ENCODE measurements at regions not wholly inside any gene's neighbourhood (a gene's known extent, or its start where the extent isn't known, plus 50 kb on each side); places are given as distances from the start of the nearest gene placed in this dataset.
A peak's percentile ranks its signal among the peaks of the same experiment; 100 is the strongest.
"Not testable (repeated sequence)": the region's sequence is repeated elsewhere in the genome, so short reads cannot be mapped to it uniquely, and the experiment has no call there.

GRCh38 chr1:204782118-204782700 is 88.5 kb upstream of the NFASC start:
- DNase-seq = no peak

DNA sequence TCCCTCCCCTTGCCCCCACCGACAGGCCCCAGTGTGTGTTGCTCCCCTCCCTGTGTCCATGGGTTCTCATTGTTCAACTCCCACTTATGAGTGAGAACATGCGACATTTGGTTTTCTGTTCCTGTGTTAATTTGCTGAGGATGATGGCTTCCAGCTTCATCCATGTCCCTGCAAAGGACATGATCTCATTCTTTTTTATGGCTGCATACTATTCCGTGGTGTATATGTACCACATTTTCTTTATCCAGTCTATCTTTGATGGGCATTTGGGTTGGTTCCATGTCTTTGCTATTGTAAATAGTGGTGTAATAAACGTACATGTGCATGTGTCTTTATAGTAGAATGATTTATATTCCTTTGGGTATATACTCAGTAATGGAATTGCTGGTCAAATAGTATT is 85.6 kb upstream of the NFASC start:
- DNase-seq = not testable (repeated sequence)

DNA sequence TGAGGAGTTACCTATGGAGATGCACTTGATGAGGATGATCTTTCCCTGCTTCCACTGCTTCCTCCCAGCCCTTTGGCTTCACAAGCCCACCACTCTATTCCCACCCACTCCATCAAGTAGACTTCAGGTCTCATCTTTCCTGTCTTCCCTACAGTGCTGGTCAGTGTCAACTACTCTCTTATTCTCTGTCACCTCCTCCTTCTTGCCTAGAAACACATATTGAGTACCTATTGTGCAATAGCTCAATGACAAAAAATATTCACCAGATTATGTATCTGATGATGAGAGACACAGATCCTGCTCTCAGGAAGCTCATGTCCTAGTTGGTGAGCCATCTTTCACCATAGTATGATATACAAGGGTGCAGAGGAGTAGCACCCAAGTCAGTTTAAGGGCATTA is 82.2 kb upstream of the NFASC start:
- no peak for DNase-seq

- peak; percentile 86 for DNase-seq
Observed at GRCh38 chr1:204791453-204792353, 79.0 kb upstream of the NFASC start.

DNA sequence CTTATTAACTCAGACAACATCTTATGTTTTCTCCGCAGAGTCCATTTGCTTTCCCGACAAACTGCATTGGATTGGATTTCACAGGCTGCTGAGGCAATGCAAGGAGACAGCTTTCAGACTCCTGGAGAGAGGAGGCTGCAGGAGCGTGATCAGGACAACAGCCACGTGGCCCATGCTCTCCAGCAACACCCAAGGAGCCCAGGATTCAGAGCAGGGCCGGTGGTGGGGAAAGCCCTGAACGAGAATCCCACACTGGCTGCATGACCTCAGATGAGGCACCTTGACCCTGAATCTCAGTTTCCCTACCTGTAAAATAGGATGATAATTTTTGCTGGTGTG is 78.3 kb upstream of the NFASC start:
- no peak for DNase-seq

- DNase-seq = no peak
Observed at GRCh38 chr1:204793259-204793914, 77.3 kb upstream of the NFASC start.

DNA sequence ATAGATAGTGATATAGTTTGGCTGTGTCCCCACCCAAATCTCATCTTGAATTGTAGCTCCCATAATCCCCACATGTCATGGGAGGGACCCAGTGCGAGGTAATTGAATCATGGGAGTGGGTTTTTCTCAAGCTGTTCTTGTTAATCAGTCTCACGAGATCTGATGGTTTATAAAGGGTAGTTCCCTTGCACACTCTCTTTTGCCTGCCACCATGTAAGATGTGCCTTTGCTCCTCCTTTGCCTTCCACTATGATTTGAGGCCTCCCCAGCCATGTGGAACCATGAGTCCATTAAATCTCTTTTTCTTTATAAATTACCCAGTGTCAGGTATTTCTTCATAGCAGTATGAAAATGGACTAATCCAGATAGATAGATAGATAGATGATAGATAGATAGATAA is 73.8 kb upstream of the NFASC start:
- not testable (repeated sequence) for DNase-seq

DNA sequence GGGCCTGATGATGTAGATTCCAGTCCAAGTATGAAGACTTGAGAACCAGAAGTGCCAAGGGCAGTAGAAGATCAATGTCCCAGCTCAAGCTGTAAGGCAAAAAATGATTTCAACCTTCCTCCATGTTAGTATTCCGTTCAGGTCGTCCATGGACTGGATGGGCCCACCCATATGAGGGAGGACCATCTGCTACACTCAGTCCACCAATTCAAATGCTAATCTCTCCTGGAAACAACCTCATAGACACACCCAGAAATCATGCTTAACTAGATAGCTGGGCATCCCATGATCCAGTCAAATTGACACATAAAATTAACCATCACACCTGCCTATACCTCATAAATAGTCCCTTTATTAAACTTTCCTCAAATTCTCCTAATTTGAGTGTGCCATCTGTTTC is 73.3 kb upstream of the NFASC start:
- DNase-seq = no peak

DNA sequence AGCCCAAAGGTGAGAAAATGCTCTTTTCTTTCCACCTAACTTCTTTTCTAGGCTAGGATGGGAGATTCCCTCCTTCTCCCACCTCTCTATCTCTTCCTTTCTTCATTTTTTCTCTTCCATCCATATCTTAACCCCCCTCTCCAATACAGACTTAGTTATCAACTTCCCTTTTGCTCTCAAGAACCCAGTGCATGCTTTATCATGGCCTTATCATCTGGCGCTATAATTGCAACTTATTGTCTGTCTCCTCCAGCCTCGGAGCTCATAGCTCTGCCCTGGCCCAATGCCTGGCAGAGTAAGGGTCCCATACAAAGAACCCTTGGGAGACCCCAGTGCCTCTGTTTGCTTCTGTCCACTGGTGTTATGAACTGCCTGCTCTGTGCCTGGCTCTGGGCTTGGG is 71.0 kb upstream of the NFASC start:
- peak; percentile 61 for DNase-seq

DNA sequence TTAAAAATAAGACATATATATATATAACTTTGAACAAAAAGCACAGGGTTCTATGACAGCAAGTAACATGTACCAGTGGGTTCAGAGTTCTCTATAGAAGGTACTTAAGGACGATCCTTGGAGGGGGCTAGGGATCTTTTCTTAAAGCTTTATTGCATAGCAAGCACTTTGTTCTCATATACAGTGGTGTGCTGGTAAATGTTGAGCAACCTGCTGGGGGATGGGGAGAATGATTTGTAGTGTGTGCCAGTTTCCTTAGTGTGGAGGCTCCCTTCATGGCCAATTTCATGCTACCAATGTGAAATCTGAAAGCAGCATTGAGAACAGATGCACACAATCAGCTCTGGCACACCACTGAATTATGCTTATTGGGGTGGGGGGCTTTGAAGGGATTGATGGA is 69.5 kb upstream of the NFASC start:
- DNase-seq = no peak

GRCh38 chr1:204802401-204803175 is 68.1 kb upstream of the NFASC start:
- DNase-seq = no peak

DNA sequence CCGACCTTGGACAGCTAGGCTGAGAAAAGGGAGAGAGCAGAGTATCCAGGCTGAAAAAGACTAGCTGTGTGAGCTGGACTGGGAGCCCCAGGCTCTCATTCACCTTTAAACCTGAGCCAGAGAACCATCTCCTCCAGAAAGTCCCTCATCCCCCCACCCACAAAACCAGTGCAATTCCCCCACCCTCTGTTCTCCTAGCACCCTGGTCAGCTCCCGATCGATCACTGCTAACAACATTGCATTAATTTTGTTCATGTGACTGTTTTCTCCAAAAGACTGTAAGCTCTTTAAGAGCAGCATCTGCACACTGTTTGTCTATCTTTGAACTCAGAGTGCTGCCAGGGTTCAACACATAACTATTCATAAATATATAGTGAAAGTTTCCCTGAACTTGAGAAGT is 67.1 kb upstream of the NFASC start:
- no peak for DNase-seq

DNA sequence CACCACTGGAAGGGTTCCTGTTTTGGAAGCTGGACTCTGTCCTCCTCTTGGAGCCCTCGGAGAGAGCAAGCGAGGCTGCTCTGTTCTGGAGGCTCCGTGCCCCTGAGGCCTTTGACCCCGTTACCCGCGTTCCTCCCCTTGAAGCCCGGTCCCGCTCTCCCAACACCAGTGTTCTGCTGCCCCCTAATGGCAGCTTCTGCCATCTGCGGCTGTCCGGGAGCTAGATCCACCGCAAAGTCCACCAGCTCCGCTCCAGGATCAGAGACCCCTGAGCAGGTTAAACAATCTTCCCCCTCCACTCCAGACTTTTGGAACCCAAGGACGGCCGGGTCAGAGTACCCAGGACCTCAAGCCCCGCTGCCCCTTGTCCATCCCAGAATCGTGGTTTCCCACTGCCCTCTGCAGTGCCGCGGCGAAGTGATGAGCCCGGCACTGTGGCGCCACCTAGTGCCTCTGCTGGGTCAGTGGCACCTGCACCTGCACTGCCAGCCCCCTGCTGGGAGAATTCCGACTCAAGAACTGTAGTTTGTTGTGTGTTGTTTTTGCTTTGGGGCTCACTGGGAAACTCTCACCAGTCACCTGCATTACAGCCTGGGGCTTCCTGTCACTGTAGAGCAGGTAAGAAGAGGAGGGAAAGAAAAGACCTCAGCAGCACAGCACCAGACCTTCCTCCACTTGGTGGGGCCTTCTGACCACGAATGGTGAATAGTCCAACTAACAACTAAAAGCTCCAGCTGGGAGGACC is 63.5 kb upstream of the NFASC start:
- peak; percentile 94 for DNase-seq

- no peak for DNase-seq
Observed at GRCh38 chr1:204809488-204809887, 61.2 kb upstream of the NFASC start.

DNA sequence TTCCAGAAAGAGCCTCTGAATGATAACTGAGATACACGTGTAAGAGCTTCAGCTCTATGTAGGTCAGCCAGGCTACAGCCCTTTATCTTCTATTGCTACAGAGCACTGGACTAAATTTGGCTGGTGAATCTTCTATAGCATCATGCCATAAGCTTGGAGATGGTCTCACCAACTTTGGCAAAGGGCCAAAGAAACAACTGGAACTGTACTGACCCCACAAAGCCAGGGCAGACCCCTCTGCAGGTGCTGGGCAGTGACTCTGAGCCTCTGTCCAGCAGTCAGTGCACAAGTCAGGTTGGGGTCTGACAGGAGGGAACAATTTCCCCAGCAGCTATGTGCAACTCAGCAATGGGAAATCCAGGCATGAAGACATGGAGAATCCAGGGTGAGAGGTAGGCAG is 57.8 kb upstream of the NFASC start:
- no peak for DNase-seq

GRCh38 chr1:204813522-204813921 is 57.1 kb upstream of the NFASC start:
- DNase-seq = no peak

GRCh38 chr1:204814166-204814884 is 56.3 kb upstream of the NFASC start:
- no peak for DNase-seq

DNA sequence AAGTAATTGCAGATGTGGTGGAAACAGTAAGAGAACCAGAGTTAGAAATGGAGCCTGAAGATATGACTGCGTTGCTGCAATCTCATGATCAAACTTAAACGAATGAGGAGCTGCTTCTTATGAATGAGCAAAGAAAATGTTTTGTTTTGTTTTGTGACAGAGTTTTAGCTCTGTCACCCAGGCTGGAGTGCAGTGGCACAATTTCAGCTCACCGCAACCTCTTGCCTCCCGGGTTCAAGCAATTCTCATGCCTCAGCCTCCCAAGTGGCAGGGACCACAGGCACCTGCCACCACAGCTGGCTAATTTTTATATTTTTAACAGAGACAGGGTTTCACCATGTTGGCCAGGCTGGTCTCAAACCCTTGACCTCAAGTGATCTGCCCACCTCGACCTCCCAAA is 53.3 kb upstream of the NFASC start:
- DNase-seq = no peak

- no peak for DNase-seq
Observed at GRCh38 chr1:204818998-204819397, 51.7 kb upstream of the NFASC start.

DNA sequence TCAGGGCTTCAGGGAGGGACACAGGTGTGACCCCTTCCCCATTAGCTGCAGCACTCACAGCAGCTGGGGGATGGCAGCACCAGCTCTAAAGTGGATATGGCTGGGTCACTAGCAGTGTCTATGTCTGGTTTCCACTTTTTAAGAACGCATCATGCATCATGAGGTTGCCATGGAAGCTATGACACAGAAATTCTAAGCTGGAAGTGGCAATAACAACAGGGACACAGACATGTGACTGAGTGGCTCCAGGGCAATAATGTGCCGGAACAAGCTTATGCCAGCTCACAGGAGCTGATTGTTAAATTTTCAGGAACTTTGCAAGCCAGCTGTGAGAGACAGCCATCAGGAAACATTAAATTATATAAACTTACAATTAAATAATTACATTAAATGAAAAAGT is 51.2 kb upstream of the NFASC start:
- no peak for DNase-seq

All from hematopoietic multipotent progenitor cell treated with erythropoietin and hydrocortisone succinate and interleukin-3 and kit ligand, for 4 days (in vitro differentiated cells).